A549 (cell line): ENCODE measurements at regions not wholly inside any gene's neighbourhood (a gene's known extent, or its start where the extent isn't known, plus 50 kb on each side); places are given as distances from the start of the nearest gene placed in this dataset.

Experiments
- ATAC-seq, 2 experiments: fragments of 200-7000 bp in 1 of 2; fragments of >200 bp in 1 of 2; cut with Nextera tagmentation in 1 of 2; cut with Tn5 transposase in 1 of 2; 3 replicates each; pipeline versions ENCODE4 v1.8.0 to v1.9.1; 2018 to 2020; ENCODE audit warnings: mild to moderate bottlenecking in 1 of 2, moderate library complexity in 1 of 2
- CTCF ChIA-PET: fragments of 300-600 bp; sonication (Branson Sonifier 250); formaldehyde crosslinking; extraction: SDS; loops from one replicate; lab custom pipeline; 2021; ENCODE audit warnings: antibody characterized with exemption, inconsistent platforms; lab: Yijun Ruan, JAX
- POLR2A ChIA-PET: fragments of 350-600 bp; formaldehyde crosslinking; extraction: SDS; loops from one replicate; lab custom pipeline; 2021; ENCODE audit warnings: antibody characterized with exemption, inconsistent platforms; lab: Yijun Ruan, JAX
- DNase-seq, 2 experiments: peaks; one replicate each; pipeline versions ENCODE4 v3.0.0 to v3.0.0-alpha.2; 2011 to 2016; ENCODE audit warnings: low read depth in 1 of 2, low spot score in 1 of 2
- FAIRE-seq: peaks from 2 replicates; lab custom pipeline; 2011; peaks lifted over from hg19 to GRCh38; lab: Jason Lieb, UNC
- H3K27ac ChIP-seq, 2 experiments: fragments of >200 bp; sonication (Bioruptor Twin); formaldehyde crosslinking; 3 replicates each; pipeline ENCODE4 v1.5.1; 2016 to 2017
- H3K4me1 ChIP-seq: fragments of >200 bp; sonication (Bioruptor Twin); formaldehyde crosslinking; 3 replicates; pipeline ENCODE4 v1.6.1; 2016
- H3K4me2 ChIP-seq: fragments of >200 bp; sonication (Bioruptor Twin); formaldehyde crosslinking; 3 replicates; pipeline ENCODE4 v1.6.1; 2016
- H3K4me3 ChIP-seq: fragments of >200 bp; sonication (Bioruptor Twin); formaldehyde crosslinking; 3 replicates; pipeline ENCODE4 v1.5.1; 2016
- H3K9me3 ChIP-seq: fragments of >200 bp; sonication (Bioruptor Twin); formaldehyde crosslinking; 3 replicates; pipeline ENCODE4 v1.6.1; 2016
- ATOH8 ChIP-seq: fragments of 250-450 bp; sonication (Bioruptor Pico); IDR thresholded peaks from 2 replicates; pipeline ENCODE4 v1.5.0; 2020; ENCODE audit warnings: low read depth, mild to moderate bottlenecking, moderate library complexity
- BHLHE40 ChIP-seq: IDR thresholded peaks from 2 replicates; pipeline ENCODE4 v1.6.1; 2012; ENCODE audit warnings: low read depth, low read length, inconsistent platforms
- E2F6 ChIP-seq: IDR thresholded peaks from 2 replicates; pipeline ENCODE4 v1.6.1; 2012; ENCODE audit warnings: low read depth, borderline replicate concordance
- ELK1 ChIP-seq: fragments of 150-350 bp; IDR thresholded peaks from 2 replicates; pipeline ENCODE4 v1.6.1; 2014; ENCODE audit warnings: low read depth, mild to moderate bottlenecking, low read length
- ESRRA ChIP-seq: fragments of 150-350 bp; IDR thresholded peaks from 2 replicates; pipeline ENCODE4 v1.6.1; 2014; ENCODE audit warnings: mild to moderate bottlenecking, low read length, borderline replicate concordance
- FOSB ChIP-seq: fragments of 250-450 bp; sonication (Bioruptor Pico); IDR thresholded peaks from 2 replicates; pipeline ENCODE4 v1.5.0; 2020; ENCODE audit warnings: mild to moderate bottlenecking, moderate library complexity
- HDAC2 ChIP-seq: fragments of 200-600 bp; sonication (generic); IDR thresholded peaks from 2 replicates; pipeline ENCODE4 v1.6.1; 2016
- HOXA7 ChIP-seq: fragments of 250-450 bp; sonication (Bioruptor Pico); IDR thresholded peaks from 2 replicates; pipeline ENCODE4 v1.5.0; 2020; ENCODE audit warnings: mild to moderate bottlenecking, moderate library complexity
- HOXB13 ChIP-seq: fragments of 250-450 bp; sonication (Bioruptor Pico); IDR thresholded peaks from 2 replicates; pipeline ENCODE4 v1.5.0; 2020; ENCODE audit warnings: low read depth, mild to moderate bottlenecking, moderate library complexity
- JUN ChIP-seq, 2 experiments: fragments of >200 bp; sonication (Bioruptor Twin); formaldehyde crosslinking; IDR thresholded peaks; 2 replicates in 1 of 2; 3 replicates in 1 of 2; pipeline ENCODE4 v1.6.1; 2016 to 2017
- JUNB ChIP-seq: fragments of >200 bp; sonication (Bioruptor Twin); formaldehyde crosslinking; IDR thresholded peaks from 2 replicates; pipeline ENCODE4 v1.6.1; 2016
- KDM5A ChIP-seq: fragments of 200-600 bp; sonication (generic); IDR thresholded peaks from 2 replicates; pipeline ENCODE4 v1.6.1; 2016; ENCODE audit warnings: antibody characterized with exemption, mild to moderate bottlenecking
- MAFK ChIP-seq: fragments of 450-650 bp; IDR thresholded peaks from 2 replicates; pipeline ENCODE4 v1.6.1; 2014; ENCODE audit not compliant: partially characterized antibody
- NFE2L2 ChIP-seq: fragments of 150-350 bp; conservative IDR thresholded peaks from 2 replicates; pipeline ENCODE4 v1.6.1; 2014; ENCODE audit warnings: low read length
- POLR2A ChIP-seq: IDR thresholded peaks from 2 replicates; pipeline ENCODE4 v1.6.1; 2012; ENCODE audit warnings: mild to moderate bottlenecking, low read length
- RARB ChIP-seq: fragments of 250-450 bp; sonication (Bioruptor Pico); IDR thresholded peaks from 2 replicates; pipeline ENCODE4 v1.8.0; 2021; ENCODE audit warnings: mild to moderate bottlenecking, moderate library complexity
- REST ChIP-seq: fragments of 200-600 bp; sonication (generic); IDR thresholded peaks from 2 replicates; pipeline ENCODE4 v1.6.1; 2016; ENCODE audit warnings: antibody characterized with exemption, mild to moderate bottlenecking, moderate library complexity
- RFX5 ChIP-seq: fragments of 450-650 bp; IDR thresholded peaks from 2 replicates; pipeline ENCODE4 v1.7.1; 2014; ENCODE audit warnings: antibody characterized with exemption, mild to moderate bottlenecking, moderate library complexity
- SMC3 ChIP-seq: fragments of >200 bp; sonication (Bioruptor Twin); formaldehyde crosslinking; IDR thresholded peaks from 3 replicates; pipeline ENCODE4 v1.6.1; 2018; ENCODE audit warnings: inconsistent platforms
- TP53 ChIP-seq: fragments of 250-450 bp; sonication (Bioruptor Pico); IDR thresholded peaks from 2 replicates; pipeline ENCODE4 v1.5.0; 2021; ENCODE audit warnings: mild to moderate bottlenecking, moderate library complexity
- ZNF302 ChIP-seq: fragments of 250-450 bp; sonication (Bioruptor Pico); IDR thresholded peaks from 2 replicates; pipeline ENCODE4 v1.9.0; 2021; ENCODE audit warnings: inconsistent platforms, mild to moderate bottlenecking, moderate library complexity
- WGBS: methylation state at CpG from one replicate; pipeline ENCODE4 v1.1.6; 2017; ENCODE audit errors: missing lambda C conversion rate; 5-methylcytosine and 5-hydroxymethylcytosine counted together
- TF ChIP-seq, protein P1 (sequence below): fragments of >200 bp; sonication (Bioruptor Twin); formaldehyde crosslinking; IDR thresholded peaks from 3 replicates; pipeline ENCODE4 v1.6.1; 2016
- TF ChIP-seq, protein P2 (sequence below): fragments of >200 bp; sonication (Bioruptor Twin); formaldehyde crosslinking; IDR thresholded peaks from 3 replicates; pipeline ENCODE4 v1.5.1; 2016
- TF ChIP-seq, protein P3 (sequence below): IDR thresholded peaks from 2 replicates; pipeline ENCODE4 v1.6.1; 2012

- FAIRE-seq (no peak), DNase-seq (no peak), ATAC-seq (peak in 1 of 2 experiments; percentile 36; a peak in 3 of 6 replicates)
- no peaks in the 10 kb centered on the region for H3K4me1 ChIP-seq
- no peak for TF ChIP-seq E2F6
- no peak for TF ChIP-seq HDAC2
- no peak for TF ChIP-seq MAFK
- TF ChIP-seq POLR2A, result no peak
- TF ChIP-seq JUNB, result no peak
- TF ChIP-seq KDM5A, result no peak
- TF ChIP-seq, protein P1, sequence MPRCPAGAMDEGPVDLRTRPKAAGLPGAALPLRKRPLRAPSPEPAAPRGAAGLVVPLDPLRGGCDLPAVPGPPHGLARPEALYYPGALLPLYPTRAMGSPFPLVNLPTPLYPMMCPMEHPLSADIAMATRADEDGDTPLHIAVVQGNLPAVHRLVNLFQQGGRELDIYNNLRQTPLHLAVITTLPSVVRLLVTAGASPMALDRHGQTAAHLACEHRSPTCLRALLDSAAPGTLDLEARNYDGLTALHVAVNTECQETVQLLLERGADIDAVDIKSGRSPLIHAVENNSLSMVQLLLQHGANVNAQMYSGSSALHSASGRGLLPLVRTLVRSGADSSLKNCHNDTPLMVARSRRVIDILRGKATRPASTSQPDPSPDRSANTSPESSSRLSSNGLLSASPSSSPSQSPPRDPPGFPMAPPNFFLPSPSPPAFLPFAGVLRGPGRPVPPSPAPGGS, result no peak
- no peak for TF ChIP-seq JUN (IDR thresholded peaks at IDR 0.05)
- TF ChIP-seq TP53, result no peak
- no peak for TF ChIP-seq REST
- ChIA-PET POLR2A (no interaction called here), CTCF (interaction anchor here (0.6 to 1.9 kb wide), 2 partner anchors 107 to 543 kb away, joined by 3 to 4 read pairs; no protein-coding TSS in a partner anchor)
- H3K9me3 ChIP-seq, result no peaks in the 10 kb centered on the region
- H3K4me3 ChIP-seq, result no peak overlapping the region
- no peak overlapping the region for H3K27ac ChIP-seq
- no peak overlapping the region for H3K4me2 ChIP-seq
These were observed 58.0 kb upstream of the FBXO11 start for GRCh38 chr2:47964277-47964676.

- H3K4me3 ChIP-seq, result no peak overlapping the region
- DNase-seq, result no peak
- WGBS, result 54% methylated on average over 8 of the region's 8 CpGs
- POLR2A ChIA-PET, result no interaction called here
- CTCF ChIA-PET, result interaction anchor here (0.6 to 1.9 kb wide), 2 partner anchors 108 to 542 kb away, joined by 3 to 4 read pairs; no protein-coding TSS in a partner anchor
- FAIRE-seq, result no peak
- TF ChIP-seq, protein P1, result no peak
- TF ChIP-seq ZNF302 (CRISPR knock-in tag) (no peak), KDM5A (no peak), HDAC2 (no peak), FOSB (CRISPR knock-in tag) (no peak), SMC3 (no peak), HOXB13 (CRISPR knock-in tag) (no peak), E2F6 (no peak), MAFK (no peak), HOXA7 (no peak), RFX5 (no peak), NFE2L2 (no peak), RARB (CRISPR knock-in tag) (no peak), ESRRA (no peak), BHLHE40 (no peak), ELK1 (no peak), ATOH8 (CRISPR knock-in tag) (no peak)
- TF ChIP-seq, protein P2, sequence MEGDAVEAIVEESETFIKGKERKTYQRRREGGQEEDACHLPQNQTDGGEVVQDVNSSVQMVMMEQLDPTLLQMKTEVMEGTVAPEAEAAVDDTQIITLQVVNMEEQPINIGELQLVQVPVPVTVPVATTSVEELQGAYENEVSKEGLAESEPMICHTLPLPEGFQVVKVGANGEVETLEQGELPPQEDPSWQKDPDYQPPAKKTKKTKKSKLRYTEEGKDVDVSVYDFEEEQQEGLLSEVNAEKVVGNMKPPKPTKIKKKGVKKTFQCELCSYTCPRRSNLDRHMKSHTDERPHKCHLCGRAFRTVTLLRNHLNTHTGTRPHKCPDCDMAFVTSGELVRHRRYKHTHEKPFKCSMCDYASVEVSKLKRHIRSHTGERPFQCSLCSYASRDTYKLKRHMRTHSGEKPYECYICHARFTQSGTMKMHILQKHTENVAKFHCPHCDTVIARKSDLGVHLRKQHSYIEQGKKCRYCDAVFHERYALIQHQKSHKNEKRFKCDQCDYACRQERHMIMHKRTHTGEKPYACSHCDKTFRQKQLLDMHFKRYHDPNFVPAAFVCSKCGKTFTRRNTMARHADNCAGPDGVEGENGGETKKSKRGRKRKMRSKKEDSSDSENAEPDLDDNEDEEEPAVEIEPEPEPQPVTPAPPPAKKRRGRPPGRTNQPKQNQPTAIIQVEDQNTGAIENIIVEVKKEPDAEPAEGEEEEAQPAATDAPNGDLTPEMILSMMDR, result no peak
- TF ChIP-seq, protein P3, sequence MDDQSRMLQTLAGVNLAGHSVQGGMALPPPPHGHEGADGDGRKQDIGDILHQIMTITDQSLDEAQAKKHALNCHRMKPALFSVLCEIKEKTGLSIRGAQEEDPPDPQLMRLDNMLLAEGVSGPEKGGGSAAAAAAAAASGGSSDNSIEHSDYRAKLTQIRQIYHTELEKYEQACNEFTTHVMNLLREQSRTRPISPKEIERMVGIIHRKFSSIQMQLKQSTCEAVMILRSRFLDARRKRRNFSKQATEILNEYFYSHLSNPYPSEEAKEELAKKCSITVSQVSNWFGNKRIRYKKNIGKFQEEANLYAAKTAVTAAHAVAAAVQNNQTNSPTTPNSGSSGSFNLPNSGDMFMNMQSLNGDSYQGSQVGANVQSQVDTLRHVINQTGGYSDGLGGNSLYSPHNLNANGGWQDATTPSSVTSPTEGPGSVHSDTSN, result no peak
- no peak overlapping the region for H3K27ac ChIP-seq
- no peaks in the 10 kb centered on the region for H3K9me3 ChIP-seq
- H3K4me2 ChIP-seq, result no peak overlapping the region
- ATAC-seq, result peak; percentile 30 to 36; a peak in 4 of 6 replicates
- no peaks in the 10 kb centered on the region for H3K4me1 ChIP-seq
These were observed 58.6 kb upstream of the FBXO11 start for GRCh38 chr2:47964722-47965434.
